GDM1 (cell line): ENCODE measurements at regions not wholly inside any gene's neighbourhood (a gene's known extent, or its start where the extent isn't known, plus 50 kb on each side); places are given as distances from the start of the nearest gene placed in this dataset.
"Not testable (repeated sequence)": the region's sequence is repeated elsewhere in the genome, so short reads cannot be mapped to it uniquely, and the experiment has no call there.

Experiments used
- DNase-seq: peaks from one replicate; lab custom pipeline; 2025; lab: John Stamatoyannopoulos, UW

DNA sequence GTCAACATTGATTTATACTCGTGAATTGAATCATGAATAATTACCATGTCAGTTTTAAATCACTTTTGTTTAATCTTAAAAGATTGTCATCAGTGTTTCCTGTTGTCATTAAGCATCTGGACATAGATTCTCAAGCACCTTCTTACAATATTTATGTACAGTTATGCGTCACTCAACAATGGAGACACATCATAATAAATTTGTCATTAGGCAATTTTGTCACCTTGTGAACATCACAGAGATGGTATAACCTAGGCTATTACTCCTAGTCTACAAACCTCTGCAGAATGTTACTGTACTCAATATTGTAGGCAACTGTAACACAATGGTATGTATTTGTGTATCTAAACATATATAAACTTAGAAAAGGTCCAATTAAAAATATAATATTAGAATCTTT, 2130.9 kb upstream of the PCDH20 start:
- DNase-seq = no peak

DNA sequence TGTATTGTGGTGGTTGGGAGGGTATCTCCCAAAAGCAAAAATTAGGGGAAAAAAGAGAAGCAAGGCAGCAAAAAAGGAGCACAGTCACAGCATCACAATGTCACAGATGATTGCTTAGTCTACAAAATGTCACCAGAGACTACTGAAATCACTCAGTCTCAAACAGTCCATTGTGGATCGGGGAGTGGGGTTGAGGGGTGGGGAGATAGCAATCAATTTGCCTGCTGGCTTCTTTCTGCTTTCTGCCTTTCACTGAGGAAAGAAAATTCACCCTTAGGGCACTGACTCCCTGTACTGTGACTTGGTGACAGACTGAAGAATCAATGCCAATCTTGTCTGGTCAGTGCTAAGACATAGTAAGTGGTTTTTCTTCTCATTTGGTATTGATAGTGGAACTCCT, 2127.1 kb upstream of the PCDH20 start:
- no peak for DNase-seq

DNA sequence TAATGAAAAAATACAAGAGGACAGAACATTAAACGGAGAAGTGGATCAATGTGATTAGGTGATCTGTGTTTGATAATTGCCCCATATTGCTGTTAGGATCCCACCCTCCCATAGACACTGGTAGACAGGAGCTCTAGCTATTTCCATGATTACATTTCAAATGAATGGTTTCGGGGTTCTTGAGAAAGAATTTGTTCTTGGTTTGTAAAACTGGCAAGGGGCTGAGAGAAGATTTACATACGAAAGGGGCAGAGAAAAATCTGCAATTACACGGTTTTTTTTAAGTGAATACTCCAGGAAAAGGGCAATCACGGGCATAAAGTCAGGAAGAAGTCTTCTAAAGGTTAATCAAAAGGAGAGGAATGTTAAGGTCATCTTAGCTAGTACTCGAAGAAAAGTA, 2125.7 kb upstream of the PCDH20 start:
- DNase-seq = no peak

DNA sequence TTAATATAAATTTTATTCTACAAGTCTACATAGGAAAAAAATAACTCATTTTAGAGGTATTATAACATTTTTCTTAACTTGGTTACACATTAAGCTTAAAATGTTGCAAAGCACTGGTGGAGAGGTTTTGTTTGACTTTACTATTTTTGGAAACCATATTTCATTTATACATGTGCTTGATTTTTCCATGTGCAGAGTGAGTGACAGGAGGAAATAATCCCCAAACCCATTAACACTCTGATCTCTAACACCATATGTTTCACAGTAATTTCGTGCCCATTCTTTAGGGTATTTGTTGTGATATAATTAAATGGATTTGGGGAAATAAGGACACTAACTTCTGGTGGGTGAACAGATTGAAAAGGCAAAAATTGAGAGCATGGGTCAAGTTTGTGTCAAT, 2124.4 kb upstream of the PCDH20 start:
- no peak for DNase-seq

DNA sequence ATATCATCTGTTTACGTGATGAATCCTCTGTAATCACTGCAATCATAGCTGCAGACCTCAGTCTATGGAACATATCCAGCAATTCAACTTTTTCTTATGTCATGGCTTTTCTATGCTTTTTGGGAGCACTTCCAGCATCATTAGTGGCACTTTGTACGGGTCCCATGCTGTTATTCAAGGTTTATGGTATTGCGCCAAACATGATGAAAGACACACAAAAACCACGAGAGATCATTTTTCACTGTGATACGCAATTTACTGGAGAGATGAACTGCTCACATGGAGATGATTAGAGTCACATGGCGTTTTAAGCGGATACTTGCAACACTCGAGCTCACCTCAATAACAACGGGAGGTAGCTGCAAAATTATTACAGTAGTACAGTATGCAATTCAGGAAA, 2101.7 kb upstream of the PCDH20 start:
- no peak for DNase-seq

DNA sequence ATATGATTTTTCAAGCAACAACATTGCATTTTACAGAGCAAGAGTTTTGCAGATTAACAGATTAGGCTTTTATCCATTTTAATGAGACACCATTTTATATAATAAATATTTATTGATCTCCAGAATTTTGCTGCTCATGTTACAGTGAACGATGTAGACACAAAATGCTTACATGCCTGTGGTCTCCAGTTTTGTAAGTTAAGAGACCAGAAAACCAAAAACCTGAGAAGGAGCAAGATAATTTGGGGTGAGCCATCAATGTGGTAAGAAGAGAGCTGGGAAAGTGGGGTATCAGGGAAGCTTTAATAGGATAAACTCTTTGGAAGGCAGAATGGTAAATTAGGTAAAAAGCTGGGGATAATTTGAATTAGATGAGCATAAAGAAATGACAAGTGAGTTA, 2100.5 kb upstream of the PCDH20 start:
- DNase-seq = no peak

DNA sequence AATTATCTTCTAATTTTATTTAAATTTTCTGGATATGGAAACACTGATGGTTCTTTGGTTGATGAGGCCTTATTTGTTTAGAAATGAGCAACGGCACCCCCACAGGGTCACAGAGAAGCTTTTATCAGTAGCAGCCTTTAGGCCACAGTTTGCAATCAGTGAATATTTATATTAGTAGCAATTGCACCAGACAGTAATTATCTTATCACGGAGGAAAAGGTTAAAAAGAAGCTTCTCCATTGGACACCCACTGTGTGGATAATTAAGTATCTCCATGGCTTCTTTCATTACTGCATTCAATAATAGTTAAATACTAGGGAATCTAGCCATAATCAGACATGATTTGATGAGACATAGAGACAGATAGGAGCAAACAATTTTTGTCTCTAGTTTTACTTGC, 2099.2 kb upstream of the PCDH20 start:
- no peak for DNase-seq

DNA sequence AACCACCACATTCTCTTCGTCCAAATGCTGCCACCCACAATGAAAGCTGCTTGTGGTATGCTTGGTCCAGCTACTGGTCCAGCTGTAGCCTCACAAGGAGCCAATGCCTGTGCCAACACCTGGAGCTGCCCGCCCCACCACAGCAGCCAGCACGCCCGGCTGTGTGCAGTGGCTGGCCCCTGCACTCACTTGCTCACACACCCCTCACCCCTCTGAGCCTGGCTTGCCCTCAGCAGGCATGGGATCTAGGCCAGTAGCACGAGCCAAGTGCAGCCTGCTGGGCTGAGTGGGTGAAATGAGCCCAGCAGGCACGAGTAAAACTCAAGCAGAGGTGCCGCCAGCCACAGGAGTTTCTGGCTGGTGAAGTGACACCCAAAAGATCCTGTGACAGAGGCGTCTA, 2096.4 kb upstream of the PCDH20 start:
- no peak for DNase-seq

DNA sequence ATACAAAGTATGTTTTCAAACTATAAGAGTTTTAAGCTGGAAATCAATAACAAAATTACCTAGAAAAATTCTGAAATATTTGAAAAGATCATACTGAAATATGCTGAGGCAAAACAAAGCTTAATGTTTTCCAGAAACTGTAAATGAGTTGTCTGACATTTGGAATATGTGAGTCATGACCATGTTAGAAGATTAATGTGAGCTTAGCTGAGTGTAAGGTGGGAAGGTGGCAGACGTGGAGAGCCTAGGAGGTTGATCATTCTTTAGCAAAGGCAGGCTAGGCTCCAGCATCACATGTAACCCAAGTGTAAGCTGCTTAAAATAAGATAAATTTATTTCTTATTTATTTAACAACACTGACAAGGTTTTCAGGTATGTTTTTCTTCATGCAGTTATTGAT, 2086.1 kb upstream of the PCDH20 start:
- no peak for DNase-seq

DNA sequence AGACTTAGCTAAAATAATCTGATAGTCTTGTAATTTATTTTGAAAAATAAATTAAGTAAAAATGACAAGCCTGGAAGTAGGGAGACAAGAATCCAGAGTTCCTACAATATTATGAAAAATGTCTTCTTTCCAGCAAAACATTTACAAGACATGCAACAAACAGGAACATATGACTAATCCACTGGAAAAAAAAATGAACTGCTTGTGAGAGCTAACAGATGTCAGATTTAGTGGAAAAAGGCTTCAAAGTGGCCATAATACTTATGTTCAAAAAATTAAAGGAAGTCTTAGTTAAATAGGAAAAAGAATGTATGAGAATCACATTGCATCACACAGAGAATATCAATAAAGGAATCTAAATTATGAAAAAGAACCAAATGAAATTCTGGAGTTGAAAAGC, 2082.0 kb upstream of the PCDH20 start:
- DNase-seq = no peak

DNA sequence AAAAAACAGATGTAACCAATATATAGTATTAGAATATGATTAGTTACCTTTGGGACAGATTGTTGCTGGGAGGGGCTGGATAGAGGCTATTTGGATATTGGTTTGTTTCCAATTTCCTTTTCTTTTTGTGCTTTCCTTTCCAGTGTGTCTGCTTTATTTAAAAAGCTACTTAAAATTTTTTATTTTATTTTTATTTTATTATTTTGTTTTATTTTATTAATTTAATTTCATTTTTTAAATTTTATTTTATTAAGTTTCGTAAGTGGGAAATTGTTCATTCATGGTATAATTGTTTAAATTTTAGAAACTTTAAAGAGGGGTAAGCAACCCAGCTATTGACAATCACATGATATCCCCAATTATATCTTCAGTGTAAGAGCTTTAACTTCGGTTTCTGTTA, 2077.0 kb upstream of the PCDH20 start:
- DNase-seq = no peak

DNA sequence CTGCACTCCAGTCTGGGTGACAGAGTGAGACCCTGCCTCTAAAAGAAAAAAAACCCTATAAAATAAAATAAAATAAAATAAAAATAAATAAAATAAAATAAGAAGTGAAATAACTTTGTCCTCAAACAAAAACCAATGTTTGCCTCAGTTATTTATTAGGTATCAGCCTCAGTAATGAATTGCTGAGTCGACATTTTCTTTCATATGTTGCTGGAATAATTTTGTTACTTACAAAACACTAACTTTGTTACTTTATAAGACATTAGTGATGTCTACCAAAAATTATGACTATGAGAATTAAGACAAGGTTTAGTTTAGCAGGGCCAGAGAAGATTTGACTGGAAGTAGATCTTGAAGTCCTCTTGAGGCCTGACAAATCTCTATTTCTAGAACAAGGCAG, 2074.5 kb upstream of the PCDH20 start:
- no peak for DNase-seq

DNA sequence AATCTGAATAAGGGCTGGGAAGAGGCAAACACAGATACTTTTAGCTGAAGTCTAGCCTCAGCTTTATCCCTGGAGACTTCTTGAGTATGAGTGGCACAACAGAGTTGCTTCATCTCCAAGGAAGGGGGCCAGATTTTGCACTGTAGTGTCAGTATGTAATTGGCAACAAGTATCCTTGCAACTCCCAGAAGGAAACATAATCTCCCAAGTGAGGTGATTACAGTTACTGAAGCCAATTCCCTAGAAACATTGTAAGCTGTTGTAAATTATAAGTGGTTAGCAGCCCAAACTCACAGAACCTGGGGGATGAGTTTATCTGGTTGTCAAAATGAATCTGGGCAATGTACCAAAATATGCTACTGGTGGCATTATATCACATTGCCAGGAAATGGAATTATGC, 2065.7 kb upstream of the PCDH20 start:
- no peak for DNase-seq

DNA sequence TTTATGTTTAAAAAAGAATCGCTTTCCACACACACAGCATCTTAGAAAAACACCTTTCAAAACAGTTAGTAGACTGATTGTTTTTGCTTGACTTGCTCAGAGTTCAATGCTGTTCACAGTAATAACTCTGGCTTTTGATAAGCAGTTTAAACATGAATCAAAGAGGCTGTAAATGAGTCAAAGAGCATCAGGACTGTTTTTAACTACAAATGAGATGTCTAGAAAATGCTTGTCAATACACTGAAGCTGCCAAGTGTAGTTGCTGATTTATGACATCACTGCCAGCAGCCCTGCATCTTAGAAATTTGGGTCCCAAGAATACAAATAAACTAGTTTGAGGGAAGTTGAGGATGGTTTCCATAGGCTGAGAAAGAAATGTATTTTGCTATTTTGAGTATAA, 2057.1 kb upstream of the PCDH20 start:
- no peak for DNase-seq

DNA sequence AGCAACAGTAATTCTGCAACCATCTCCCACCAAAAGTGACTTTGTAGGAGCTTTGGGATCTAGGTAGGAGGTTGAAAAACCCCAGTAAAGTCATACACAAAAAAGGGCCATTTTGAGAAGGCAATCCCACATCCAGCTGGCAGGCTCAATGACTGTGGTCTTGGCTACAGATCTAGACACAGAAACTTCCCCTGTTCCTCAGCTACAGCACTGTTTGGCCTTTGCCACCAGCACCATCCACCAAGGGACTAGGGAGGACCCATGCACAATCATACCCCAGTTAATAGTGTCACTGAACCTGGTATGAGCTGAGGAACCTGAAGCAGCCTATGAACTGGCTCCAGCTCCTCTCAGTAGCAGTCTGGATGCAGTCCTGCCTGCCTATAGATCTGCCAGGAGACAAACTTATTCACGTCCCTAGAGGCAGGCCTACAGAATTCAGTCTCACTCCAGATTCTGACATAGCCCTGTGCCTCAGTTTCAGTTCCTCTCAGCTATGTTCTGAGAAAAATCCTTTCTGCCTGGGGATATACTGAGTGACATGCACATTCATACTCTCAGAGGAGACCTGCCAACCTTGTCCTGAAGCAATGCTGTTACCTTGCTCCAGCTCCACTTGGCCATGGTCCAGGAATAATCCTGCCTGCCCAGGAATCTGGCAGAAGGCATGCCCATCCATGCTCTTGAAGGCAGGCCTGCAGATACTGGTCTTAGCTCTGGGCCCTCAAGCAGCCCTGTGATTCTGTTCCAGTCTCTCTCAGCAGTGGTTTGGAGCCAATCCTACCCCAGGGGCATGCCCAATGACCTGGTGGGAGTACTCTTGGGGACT, 2048.3 kb upstream of the PCDH20 start:
- no peak for DNase-seq

DNA sequence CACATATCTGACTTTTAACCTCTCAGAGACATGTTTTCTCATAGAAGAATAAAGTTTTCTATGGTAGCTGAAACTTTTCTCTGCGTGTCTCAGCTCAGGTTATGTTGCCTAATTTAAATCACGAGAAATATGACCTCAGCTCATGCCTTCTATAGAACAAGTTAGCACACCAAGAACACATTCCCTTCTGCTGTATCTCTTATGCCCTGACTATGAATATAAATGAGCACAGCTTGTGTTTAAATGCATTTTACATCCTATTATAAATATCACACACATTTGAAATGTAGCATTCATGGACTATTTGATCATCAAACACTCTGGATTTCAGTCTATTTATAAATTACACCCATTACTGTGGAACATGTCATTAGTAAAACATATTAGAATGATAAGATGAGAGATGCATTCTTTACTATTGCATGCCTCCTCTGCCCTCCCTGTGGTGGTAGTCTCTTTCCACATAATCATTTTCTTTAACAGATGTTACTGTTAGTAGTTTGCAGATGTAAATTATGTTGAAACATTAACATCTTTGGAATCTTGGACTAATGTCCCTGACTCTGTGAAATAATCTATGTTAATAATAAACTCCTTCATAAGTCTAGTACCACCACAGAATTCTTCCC, 2044.9 kb upstream of the PCDH20 start:
- DNase-seq = no peak

DNA sequence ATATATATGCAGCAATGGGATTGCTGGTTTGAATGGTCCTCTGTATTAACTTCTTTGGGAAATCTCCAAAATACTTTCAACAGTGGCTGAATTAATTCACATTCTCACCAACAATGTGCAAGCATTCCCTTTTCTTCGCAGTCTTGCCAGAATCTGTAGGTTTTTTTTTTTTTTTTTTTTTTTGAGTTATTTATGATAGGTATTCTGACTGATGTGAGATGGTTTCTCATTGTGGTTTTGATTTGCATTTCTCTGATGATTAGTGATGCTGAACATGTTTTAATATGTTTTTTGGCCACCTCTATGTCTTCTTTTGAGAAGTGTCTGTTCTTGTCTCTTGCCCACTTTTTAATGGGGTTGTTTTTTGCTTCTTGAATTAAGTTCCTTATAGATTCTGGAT, 2041.5 kb upstream of the PCDH20 start:
- DNase-seq = no peak

DNA sequence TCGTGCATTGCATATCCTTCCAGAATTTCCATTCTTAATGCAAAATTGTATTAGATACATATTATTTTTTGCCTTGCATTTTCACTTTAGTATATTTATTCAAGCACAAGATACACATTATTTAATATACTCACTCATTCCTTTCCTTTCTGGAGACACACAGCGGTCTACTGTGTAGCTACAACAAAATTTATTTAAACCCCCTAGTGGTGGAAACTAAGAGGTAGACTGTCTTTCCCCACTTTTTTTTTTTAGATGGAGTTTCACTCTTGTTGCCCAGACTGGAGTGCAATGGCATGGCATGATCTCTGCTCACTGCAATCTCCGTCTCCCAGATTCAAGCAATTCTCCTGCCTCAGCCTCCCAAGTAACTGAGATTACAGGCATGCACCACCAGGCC, 2040.3 kb upstream of the PCDH20 start:
- no peak for DNase-seq

DNA sequence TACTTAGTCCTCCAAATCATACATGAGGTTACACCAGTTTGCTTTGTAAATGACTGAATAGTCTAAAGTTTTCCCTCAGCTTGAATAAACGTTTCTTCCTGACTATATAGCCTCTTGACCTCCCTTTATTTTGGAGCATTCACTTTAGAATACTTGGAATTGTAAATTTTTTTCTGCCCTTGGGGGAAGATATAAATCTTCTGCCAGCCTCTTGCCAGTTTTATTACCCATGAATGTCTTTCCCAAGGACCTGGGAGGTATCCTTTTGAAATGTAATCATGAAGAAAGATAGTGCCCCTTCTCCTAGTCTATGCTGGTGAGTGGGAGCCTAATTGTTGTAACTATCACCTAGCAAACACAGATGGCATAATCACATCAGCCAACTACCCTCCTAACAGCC, 2033.9 kb upstream of the PCDH20 start:
- DNase-seq = no peak

DNA sequence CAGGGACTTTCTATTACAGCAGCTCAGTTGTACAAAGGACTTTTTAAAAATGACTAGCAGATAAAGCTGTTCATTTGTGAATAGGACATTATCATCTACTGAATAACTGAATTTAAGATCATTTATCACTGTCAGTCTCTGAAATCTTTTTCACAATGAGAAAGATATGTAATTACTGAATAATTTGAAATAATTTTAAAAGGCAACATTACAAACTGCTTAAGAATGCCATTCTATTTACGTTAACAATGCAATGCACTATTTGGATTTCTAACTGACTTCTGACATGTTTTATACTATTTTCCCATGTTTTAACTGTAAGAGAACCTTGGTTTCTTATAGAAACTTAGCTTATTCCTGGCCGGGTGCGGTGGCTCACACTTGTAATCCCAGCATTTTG, 2033.0 kb upstream of the PCDH20 start:
- no peak for DNase-seq

DNA sequence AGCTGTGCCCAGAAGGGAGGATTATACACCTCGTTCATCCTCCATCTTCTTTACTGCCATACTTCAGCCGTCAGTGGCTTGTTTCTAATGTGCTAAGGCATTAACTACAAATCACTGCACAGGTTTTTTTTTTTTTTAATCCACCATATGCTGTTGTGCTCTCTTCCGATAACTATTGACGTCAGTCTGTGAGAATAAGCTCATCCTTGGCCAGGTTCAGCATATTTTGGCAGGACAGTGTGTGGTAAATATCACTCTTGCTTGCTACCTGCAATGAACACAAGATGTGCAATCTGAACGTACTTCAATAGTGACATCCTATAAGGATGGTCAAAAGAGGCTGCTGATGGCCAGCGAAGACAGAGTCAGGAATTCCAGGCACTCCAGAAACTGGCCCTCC, 2030.7 kb upstream of the PCDH20 start:
- no peak for DNase-seq

DNA sequence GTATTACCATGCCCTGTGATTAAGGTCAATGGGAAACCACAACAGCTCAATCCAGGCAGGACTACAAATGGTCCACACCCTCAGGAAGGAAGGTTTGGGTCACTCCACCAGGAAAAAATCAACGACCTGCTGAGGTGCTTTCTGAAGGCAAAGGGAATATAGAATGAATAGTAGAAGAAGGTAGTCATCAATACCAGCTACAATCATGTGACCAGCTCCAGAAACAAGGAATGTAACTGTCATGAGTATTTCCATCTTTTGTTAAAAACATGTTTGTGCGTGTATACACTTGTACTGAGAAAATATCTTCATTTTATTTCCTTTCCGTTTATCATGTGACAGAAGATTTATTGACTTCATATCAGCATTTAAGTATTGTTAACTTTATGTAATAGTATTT, 2028.6 kb upstream of the PCDH20 start:
- not testable (repeated sequence) for DNase-seq

DNA sequence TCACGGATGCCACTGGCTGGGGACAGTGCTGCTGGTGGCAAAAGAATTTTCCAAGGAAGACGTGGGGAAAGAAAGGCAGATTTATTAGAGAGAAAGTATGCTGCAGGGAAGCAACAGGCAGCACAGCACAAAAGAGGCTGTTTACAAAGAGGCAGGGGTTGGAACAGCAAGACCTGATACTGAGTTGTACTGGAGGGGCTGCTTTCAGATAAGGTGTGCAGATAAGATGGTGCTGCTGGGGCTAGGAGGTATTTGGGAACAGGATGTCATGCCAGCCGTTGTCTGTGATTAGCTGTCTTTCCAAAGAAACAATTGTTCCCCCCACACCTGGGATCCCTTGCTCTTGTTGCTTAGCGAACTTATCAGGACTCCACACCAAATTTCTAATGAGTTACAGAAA, 2023.3 kb upstream of the PCDH20 start:
- no peak for DNase-seq

DNA sequence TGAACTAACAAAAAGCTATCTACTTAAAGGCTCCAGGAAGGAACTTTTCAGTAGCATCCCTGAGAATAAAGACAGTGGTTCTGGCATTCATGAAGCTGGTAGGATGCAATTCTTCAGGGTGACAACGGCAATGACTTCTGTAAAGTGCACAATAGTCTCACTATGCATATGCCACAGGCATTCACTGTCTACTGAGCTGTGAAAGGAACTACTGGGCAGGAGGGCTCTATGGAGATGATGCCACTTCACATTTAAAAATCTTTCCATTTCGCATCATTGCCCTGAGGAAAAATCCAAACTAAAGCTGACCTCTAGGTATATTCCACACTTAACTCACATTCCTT, 2020.6 kb upstream of the PCDH20 start:
- DNase-seq = no peak
